Activated CD8-positive, alpha-beta T cell treated with anti-CD3 and anti-CD28 coated beads for 36 hours (primary cell): ENCODE measurements at regions not wholly inside any gene's neighbourhood (a gene's known extent, or its start where the extent isn't known, plus 50 kb on each side); places are given as distances from the start of the nearest gene placed in this dataset.

ENCODE experiments used
- ATAC-seq: fragments of 200-7000 bp; cut with Tn5 transposase; one replicate; pipeline ENCODE4 v1.10.0; 2021; ENCODE audit warnings: mild to moderate bottlenecking, moderate library complexity
- CTCF ChIA-PET: fragments of 350-600 bp; sonication (Branson Sonifier 250); formaldehyde crosslinking; loops from one replicate; lab custom pipeline; 2021; ENCODE audit warnings: antibody characterized with exemption; lab: Charles Lee
- POLR2A ChIA-PET: fragments of 350-600 bp; sonication (Branson Sonifier 250); formaldehyde crosslinking; loops from one replicate; lab custom pipeline; 2021; ENCODE audit warnings: antibody characterized with exemption; lab: Charles Lee
- DNase-seq: peaks from one replicate; pipeline ENCODE4 v3.0.0-alpha.2; 2020
- H3K27ac Mint-ChIP-seq: one replicate; pipeline ENCODE4 v1.8.0; 2021; ENCODE audit warnings: mild to moderate bottlenecking, mixed read lengths
- H3K27me3 Mint-ChIP-seq: one replicate; pipeline ENCODE4 v1.8.0; 2021; ENCODE audit warnings: mixed read lengths
- H3K36me3 Mint-ChIP-seq: one replicate; pipeline ENCODE4 v1.8.0; 2021; ENCODE audit warnings: low read depth, mixed read lengths
- H3K4me1 Mint-ChIP-seq: one replicate; pipeline ENCODE4 v1.8.0; 2021; ENCODE audit warnings: low read depth, mixed read lengths
- H3K4me3 Mint-ChIP-seq: one replicate; pipeline ENCODE4 v1.8.0; 2021; ENCODE audit warnings: mild to moderate bottlenecking, moderate library complexity, mixed read lengths
- H3K9me3 Mint-ChIP-seq: one replicate; pipeline ENCODE4 v1.8.0; 2021; ENCODE audit warnings: mixed read lengths
- intact Hi-C: fragments of 100-400 bp; cut with micrococcal nuclease; formaldehyde crosslinking; loops from one replicate; pipeline ENCODE4 v1.10.0; 2022
- TF ChIP-seq, protein P1 (sequence below): fragments of 200-600 bp; IDR thresholded peaks from one replicate; pipeline ENCODE4 v1.8.0; 2022; ENCODE audit warnings: antibody characterized with exemption, mild to moderate bottlenecking

DNA sequence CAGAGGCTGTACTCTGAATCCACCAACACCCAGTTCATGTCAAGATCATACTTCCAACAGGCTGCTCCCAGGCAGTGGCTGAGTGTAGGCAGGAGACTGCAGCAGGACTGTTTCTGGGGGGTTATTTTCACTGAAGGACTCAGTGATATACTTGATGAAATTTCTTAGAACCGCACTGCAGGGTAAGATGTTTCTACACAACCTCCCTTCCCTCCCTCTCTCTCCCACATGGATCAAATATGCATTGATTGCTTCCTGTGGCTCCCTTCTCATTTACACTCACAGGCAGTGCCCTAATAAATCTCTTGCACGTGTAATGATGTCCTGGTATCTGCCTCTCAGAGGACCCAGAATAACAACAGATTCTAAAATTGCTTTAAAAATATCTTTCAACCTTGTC lies 251.3 kb upstream of the CCDC179 start:
- no peaks in the 10 kb centered on the region for H3K36me3 Mint-ChIP-seq
- H3K9me3 Mint-ChIP-seq: no peaks in the 10 kb centered on the region
- no peak for DNase-seq
- ATAC-seq: no peak
- TF ChIP-seq, protein P1, sequence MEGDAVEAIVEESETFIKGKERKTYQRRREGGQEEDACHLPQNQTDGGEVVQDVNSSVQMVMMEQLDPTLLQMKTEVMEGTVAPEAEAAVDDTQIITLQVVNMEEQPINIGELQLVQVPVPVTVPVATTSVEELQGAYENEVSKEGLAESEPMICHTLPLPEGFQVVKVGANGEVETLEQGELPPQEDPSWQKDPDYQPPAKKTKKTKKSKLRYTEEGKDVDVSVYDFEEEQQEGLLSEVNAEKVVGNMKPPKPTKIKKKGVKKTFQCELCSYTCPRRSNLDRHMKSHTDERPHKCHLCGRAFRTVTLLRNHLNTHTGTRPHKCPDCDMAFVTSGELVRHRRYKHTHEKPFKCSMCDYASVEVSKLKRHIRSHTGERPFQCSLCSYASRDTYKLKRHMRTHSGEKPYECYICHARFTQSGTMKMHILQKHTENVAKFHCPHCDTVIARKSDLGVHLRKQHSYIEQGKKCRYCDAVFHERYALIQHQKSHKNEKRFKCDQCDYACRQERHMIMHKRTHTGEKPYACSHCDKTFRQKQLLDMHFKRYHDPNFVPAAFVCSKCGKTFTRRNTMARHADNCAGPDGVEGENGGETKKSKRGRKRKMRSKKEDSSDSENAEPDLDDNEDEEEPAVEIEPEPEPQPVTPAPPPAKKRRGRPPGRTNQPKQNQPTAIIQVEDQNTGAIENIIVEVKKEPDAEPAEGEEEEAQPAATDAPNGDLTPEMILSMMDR: no peak
- ChIA-PET CTCF (no interaction called here), POLR2A (no interaction called here)
- H3K4me1 Mint-ChIP-seq: no peaks in the 10 kb centered on the region
- H3K27ac Mint-ChIP-seq: no peak overlapping the region
- intact Hi-C loops: no loop called here
- H3K4me3 Mint-ChIP-seq: no peak overlapping the region
- no peaks in the 10 kb centered on the region for H3K27me3 Mint-ChIP-seq

DNA sequence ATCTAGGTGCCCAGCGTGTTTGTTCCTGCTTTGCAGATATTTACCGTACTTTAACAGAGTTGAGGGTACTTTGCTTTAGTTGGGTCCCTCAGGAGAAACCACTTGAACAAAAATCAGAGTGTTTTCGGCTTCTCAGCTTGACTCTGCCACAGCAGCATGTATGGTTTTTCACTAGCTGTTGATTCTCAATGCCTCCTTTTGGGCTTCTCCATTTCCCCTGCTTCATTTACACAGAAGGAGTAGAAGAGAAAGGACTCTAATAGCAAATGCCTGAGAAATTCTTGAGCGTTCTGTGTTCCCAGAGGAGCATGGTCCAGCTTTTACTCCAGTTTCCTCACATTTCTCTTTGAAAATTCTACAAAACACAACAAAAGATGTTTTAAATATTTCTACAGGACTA lies 252.1 kb upstream of the CCDC179 start:
- H3K4me3 Mint-ChIP-seq: no peak overlapping the region
- ATAC-seq (no peak), DNase-seq (no peak)
- no peaks in the 10 kb centered on the region for H3K36me3 Mint-ChIP-seq
- H3K9me3 Mint-ChIP-seq: peaks cover 3% of the 10 kb centered on the region
- ChIA-PET CTCF (interaction anchor here (0.9 to 1.2 kb wide), 3 partner anchors 10 to 14 kb away, joined by 3 to 5 read pairs (median 3); no protein-coding TSS in a partner anchor), POLR2A (no interaction called here)
- no peak overlapping the region for H3K27ac Mint-ChIP-seq
- TF ChIP-seq, protein P1: no peak
- intact Hi-C loops: no loop called here
- no peaks in the 10 kb centered on the region for H3K4me1 Mint-ChIP-seq
- H3K27me3 Mint-ChIP-seq: no peaks in the 10 kb centered on the region

DNA sequence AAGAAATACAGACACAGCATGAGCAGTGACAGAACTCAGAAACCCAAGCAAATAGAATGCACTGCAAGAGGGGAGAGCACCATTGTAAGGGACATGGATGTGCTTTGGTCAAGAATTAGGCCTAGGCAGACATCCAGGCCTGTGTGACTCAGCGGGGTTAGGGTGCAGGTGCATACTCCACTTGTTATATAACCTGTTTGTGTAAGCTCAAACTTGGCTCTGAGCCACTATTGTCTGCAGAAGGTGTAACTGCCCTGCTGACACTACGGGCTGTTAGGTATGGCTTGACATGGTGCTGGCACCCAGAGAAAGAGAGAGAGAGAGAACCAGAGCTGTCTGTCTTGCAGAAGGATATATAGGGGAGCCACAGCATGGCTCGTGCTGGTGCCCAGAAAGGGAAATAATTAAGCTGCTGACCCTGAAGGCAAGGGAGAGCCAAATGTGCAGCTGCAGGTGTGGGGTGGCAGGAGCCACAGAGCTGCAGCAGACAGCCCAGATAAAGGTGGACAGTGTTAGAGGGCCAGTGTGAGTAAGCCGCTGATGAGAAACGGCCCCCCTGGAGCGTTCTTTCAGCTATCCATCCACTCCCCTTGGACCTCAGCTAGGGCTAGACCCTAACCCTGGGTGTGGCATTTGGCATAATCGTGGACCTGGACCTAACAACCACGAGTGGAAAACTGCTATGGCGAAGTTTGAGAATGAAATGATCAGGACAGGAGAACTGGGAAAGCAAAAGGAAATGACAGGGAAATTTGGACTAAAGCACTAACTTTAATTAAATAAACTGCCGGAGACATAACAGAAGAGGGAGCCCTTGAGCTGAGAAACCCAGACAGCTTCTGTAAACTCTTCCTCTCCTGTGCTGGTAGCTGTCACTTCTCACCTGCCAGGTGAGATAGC lies 253.0 kb upstream of the CCDC179 start:
- POLR2A ChIA-PET: no interaction called here
- Mint-ChIP-seq H3K9me3 (peaks cover 3% of the 10 kb centered on the region), H3K4me1 (no peaks in the 10 kb centered on the region), H3K36me3 (no peaks in the 10 kb centered on the region), H3K4me3 (no peak overlapping the region), H3K27me3 (no peaks in the 10 kb centered on the region), H3K27ac (no peak overlapping the region)
- CTCF ChIA-PET: interaction anchor here (0.7 to 1.7 kb wide), 9 partner anchors 9 to 237 kb away, joined by 3 to 6 read pairs (median 4); no protein-coding TSS in a partner anchor
- intact Hi-C loops: no loop called here
- ATAC-seq (no peak), DNase-seq (peak; percentile 26)
- TF ChIP-seq, protein P1: peak; percentile 61

DNA sequence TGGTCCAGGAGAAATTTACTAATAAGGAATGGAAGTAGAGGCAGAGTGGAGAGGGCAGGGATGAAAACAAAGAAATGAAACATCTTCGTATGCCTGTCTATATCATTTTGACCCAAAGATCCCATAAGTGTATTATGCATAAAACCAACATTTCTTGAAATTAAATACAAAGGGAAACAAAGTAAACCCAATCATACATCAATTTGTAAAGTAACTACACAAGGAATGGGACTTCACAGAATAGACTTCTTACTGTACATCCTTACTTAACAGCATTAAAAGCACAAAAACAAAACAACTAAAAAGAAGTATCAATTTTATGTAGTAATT lies 253.6 kb upstream of the CCDC179 start:
- TF ChIP-seq, protein P1: peak; percentile 44
- peaks cover 3% of the 10 kb centered on the region for H3K9me3 Mint-ChIP-seq
- H3K4me3 Mint-ChIP-seq: no peak overlapping the region
- POLR2A ChIA-PET: no interaction called here
- H3K27me3 Mint-ChIP-seq: no peaks in the 10 kb centered on the region
- CTCF ChIA-PET: interaction anchor here (0.7 to 1.7 kb wide), 9 partner anchors 9 to 237 kb away, joined by 3 to 6 read pairs (median 3); no protein-coding TSS in a partner anchor
- intact Hi-C loops: no loop called here
- H3K4me1 Mint-ChIP-seq: no peaks in the 10 kb centered on the region
- DNase-seq (no peak), ATAC-seq (no peak)
- no peak overlapping the region for H3K27ac Mint-ChIP-seq
- no peaks in the 10 kb centered on the region for H3K36me3 Mint-ChIP-seq

DNA sequence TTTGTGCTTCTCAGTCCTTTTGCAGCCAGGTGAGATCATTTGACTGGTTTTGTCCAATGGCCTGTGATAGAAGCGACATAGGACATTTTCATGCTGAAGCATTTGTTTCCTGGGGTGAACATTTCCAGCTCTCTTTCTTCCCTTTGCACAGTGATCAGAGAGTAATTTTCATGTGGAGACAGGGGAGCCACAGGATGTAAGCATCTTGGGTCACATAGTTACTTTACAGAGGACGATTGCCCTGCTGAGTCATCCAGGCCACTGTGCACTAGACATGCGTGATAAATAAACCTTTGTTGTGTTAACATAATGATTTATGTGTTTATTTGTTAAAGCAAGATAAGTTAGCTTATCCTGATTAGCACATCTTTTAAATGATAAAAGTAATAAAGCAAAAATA lies 263.5 kb upstream of the CCDC179 start:
- Mint-ChIP-seq H3K9me3 (no peaks in the 10 kb centered on the region), H3K36me3 (no peaks in the 10 kb centered on the region), H3K4me3 (no peak overlapping the region), H3K27ac (no peak overlapping the region), H3K27me3 (no peaks in the 10 kb centered on the region), H3K4me1 (no peaks in the 10 kb centered on the region)
- ATAC-seq (no peak), DNase-seq (no peak)
- ChIA-PET POLR2A (no interaction called here), CTCF (no interaction called here)
- TF ChIP-seq, protein P1: no peak
- intact Hi-C loops: no loop called here
